ENCODE measurements at regions not wholly inside any gene's neighbourhood (a gene's known extent, or its start where the extent isn't known, plus 50 kb on each side); places are given as distances from the start of the nearest gene placed in this dataset.

DNA sequence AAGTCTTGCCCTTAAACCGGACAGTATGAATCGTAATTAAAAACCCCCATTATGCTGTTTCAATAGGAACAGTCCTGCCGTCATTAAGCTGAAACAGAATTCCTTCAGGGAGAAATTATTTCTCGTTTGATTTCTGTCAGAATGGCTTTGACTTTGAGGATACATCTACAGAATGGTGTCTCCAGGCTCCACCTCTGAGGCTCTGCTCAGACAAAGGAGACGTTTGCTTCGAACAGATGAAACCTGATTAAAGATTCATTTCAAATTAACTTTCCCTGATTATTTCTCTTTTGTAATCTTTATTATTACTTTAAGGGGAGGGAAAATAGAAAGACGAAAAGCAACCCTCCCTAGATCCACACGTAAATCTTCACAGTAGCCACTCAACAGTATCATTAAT is 106.9 kb downstream of the TMEM114 start:
- TF ChIP-seq JUND (IDR thresholded peaks at IDR 0.05; ENCODE audit: low read depth): no peak
- no peak for DNase-seq (ENCODE audit: low read depth in 1 of 2, low spot score in 1 of 2)
- in situ Hi-C loops (cut with HindIII; ENCODE audit: low pct_unique_long_range_greater_than_20kb, low sequenced_read_pairs): no loop called here

DNA sequence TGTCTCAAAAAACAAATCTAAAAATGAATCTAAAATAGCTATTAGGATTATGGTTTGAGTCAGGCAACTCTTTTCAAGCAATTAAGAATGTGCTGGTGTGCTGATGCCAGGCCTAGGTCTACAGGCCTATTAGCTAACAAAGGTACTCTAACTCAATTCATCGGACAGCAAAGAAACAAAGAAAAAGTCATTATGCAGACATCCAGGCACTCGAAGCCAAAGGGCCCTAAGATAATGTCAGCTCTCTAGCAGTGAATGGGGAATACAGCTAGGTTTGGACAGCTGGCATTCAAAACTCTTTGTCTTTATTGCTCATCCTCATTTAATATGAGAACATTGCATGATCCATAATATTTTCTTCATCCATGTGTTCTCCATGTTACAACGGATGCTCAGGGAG is 108.5 kb downstream of the TMEM114 start:
- no peak for DNase-seq (ENCODE audit: low read depth in 1 of 2, low spot score in 1 of 2)
- no peak for TF ChIP-seq JUND (IDR thresholded peaks at IDR 0.05; ENCODE audit: low read depth)
- in situ Hi-C loops (cut with HindIII; ENCODE audit: low pct_unique_long_range_greater_than_20kb, low sequenced_read_pairs): no loop called here

DNA sequence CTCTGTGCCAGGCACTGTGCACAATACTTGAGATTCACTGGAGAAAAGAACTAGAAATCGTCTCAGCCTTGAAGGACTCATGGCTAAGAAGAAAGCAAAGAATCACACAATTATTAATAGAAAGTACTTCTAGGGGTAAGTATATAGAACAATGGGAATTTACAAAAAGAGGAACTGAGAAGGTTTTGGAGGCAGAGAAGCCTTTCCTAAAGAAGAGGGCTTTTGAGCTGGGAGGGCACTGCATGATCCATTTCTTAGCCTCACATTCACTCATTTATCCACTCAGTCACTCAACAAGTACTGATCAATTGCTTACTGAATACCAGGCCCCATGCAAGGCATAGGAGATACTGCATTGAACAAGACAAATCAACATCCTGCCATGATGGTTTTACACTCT is 113.5 kb downstream of the TMEM114 start:
- no peak for DNase-seq (ENCODE audit: low read depth in 1 of 2, low spot score in 1 of 2)
- in situ Hi-C loops (cut with HindIII; ENCODE audit: low pct_unique_long_range_greater_than_20kb, low sequenced_read_pairs): no loop called here
- TF ChIP-seq JUND (IDR thresholded peaks at IDR 0.05; ENCODE audit: low read depth): no peak

DNA sequence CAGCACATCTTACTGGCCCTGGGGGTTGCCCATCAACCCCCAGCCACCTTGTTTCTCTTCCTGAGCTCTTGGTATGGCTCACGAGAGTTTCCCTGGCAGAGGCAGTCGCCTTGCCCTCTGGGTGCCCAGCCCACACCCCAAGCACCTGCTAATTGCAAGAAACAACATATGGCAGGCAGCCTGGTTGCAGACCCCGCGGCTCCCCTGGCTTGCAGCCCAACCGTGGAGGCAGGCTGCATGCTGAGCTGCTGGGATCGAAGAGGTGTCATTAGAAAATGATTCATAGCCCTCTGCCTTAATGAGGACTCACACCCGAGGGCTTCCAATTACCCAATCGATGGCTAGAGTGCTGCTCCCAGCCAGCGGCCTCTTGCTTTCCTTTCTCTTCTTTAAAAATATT is 115.7 kb downstream of the TMEM114 start:
- no peak for DNase-seq (ENCODE audit: low read depth in 1 of 2, low spot score in 1 of 2)
- TF ChIP-seq JUND (IDR thresholded peaks at IDR 0.05; ENCODE audit: low read depth): no peak
- in situ Hi-C loops (cut with HindIII; ENCODE audit: low pct_unique_long_range_greater_than_20kb, low sequenced_read_pairs): no loop called here

DNA sequence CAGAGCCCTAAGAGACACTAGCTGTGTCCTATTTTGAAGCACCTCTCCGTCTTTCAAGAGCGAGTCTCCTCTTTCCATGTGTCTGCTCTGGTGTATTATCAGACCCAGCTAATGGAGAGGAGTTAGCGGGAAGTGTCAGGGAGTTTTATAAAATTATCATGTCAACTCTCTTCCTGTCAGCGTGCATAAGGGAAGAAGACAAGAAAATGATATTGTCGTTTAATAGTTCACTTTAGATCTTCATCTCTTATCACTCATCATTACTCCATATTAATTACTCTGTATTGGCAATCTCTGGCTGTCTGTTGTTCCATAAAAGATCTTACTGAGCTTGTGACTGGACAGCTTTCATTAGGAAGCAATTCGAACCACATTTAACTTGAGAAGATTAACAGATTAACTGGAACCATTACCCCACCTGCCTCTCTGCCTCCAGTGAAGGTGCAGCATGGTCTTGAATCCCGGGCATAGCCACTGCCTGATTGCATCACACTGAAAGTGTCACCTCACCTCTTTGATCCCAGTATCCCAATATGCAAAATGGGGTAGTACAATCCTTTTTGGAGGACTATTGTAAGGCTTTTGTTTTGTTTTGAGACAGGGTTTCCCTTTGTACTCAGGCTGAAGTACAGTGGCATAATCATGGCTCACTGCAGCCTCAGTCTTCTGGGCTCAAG is 121.1 kb downstream of the TMEM114 start:
- in situ Hi-C loops (cut with HindIII; ENCODE audit: low pct_unique_long_range_greater_than_20kb, low sequenced_read_pairs): no loop called here
- TF ChIP-seq JUND (IDR thresholded peaks at IDR 0.05; ENCODE audit: low read depth): no peak
- no peak for DNase-seq (ENCODE audit: low read depth in 1 of 2, low spot score in 1 of 2)

DNA sequence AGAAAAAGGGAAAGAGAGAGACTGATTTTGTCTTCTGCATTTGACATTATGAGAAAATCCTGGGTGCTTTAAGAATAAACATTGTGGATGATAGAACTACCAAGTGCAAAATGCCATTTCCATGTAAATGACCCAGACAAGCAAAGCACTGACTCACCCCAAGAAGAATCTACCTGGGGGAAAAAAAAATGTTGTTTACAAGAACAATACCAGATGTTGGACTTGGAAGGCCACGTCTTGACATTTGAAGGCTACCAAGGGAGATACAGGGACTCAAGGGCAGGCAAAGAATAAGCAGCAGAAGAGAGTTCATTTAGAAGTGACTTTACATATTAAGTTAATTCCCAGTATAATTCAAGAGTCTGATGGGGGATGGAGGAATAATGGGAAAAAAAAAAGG is 125.3 kb downstream of the TMEM114 start:
- no peak for DNase-seq (ENCODE audit: low read depth in 1 of 2, low spot score in 1 of 2)
- no peak for TF ChIP-seq JUND (IDR thresholded peaks at IDR 0.05; ENCODE audit: low read depth)
- in situ Hi-C loops (cut with HindIII; ENCODE audit: low pct_unique_long_range_greater_than_20kb, low sequenced_read_pairs): no loop called here

DNA sequence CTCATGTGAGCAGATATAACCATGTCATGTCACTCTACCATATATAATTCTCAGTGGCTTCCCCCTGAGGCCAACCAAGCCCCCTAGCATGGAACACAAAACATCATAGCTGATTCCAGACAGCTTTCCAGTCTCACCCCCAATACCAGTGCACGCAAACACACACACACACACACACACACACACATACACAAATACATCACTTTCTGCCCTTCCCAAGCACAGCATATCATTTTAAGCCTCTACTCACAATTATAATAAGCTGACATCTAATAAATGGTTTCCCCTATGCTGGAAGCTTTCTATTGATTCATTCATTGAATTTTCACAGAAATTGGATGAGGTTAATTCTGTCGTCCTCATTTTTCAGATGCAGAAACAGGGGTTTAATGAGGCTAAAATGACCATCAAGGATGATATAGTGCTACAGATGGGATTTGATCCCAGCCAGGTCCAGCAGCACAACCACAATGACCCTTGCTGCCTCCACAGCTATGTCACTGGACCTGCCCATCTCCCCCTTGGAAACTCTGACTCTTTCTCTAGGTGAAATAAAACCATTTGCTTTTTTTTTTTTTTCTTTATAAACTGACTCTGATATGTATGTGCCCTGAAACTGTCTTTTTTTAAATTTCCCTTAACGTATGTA is 131.1 kb downstream of the TMEM114 start:
- no peak for DNase-seq (ENCODE audit: low read depth in 1 of 2, low spot score in 1 of 2)
- in situ Hi-C loops (cut with HindIII; ENCODE audit: low pct_unique_long_range_greater_than_20kb, low sequenced_read_pairs): no loop called here

DNA sequence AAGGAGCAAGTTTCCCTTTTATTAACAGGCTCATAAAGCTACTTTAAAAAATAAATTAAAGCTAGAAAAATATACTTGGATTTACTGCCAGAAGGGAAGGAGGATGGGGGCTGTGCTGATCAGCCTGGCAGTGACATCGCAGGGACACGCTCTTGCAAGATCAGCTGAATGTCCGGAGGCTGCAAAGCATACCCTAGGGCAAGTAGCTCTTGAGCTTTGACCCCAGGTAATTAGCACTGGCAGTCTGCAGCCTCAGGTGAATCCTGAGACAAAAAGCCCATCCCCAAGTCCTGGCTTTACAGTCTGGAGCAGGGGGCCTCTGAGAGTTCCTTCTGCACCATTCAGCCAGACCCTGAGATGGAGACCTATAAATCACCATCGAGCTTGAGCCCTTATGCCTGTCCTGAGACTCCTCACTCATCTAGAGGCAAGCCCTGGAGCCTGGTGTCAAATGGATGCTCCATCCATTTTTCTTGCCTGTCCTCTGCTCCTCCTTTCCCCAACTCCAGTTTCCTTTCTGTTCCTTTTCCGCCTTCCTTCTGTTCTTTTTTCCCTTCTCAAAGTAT is 131.7 kb downstream of the TMEM114 start:
- TF ChIP-seq JUND (IDR thresholded peaks at IDR 0.05; ENCODE audit: low read depth): no peak
- in situ Hi-C loops (cut with HindIII; ENCODE audit: low pct_unique_long_range_greater_than_20kb, low sequenced_read_pairs): no loop called here
- no peak for DNase-seq (ENCODE audit: low read depth in 1 of 2, low spot score in 1 of 2)

More for the DNA sequence above, 131.1 kb downstream of the TMEM114 start:
- no peak for TF ChIP-seq JUND (IDR thresholded peaks at IDR 0.05; ENCODE audit: low read depth)

DNA sequence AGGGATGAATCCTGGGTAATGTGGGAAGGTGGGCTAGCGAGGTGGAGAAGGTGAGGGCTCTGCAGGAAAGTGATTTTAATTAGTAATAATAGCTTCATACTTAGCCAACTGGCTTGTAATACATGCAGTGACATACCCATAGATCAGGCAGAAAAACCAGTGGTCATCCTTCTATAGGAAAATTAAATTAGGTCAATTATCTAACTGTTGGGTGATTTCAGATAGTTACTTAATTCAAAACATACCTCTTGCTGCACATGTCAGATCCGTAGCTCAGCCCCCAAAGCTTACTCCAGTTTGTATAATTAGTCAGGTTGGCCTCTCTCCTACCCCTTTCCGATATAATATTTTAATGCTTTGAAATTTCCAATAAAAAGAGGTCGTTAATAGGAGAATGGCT is 137.0 kb downstream of the TMEM114 start:
- no peak for TF ChIP-seq JUND (IDR thresholded peaks at IDR 0.05; ENCODE audit: low read depth)
- DNase-seq (ENCODE audit: low read depth in 1 of 2, low spot score in 1 of 2): no peak

DNA sequence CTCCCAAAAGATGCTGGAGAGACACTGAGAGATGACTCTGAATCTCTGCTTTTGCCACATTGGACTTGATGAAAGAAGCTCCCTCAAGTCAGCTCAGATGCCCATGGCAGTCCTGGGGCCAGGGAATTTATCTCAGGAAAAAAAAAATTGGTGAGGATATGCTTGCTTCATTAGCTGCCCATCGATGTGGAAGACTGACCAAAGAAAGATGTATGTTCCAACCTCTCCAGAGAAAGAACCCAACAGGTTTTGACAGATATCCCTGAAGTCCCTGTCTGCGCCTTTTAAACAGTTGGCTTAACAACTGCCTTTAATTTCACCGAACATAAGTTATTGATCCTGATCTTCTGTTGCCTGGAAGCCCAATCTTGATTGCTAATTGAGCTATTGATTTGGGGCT is 137.4 kb downstream of the TMEM114 start:
- TF ChIP-seq JUND (IDR thresholded peaks at IDR 0.05; ENCODE audit: low read depth): no peak
- in situ Hi-C loops (cut with HindIII; ENCODE audit: low pct_unique_long_range_greater_than_20kb, low sequenced_read_pairs): no loop called here
- DNase-seq (ENCODE audit: low read depth in 1 of 2, low spot score in 1 of 2): no peak

More for the DNA sequence above, 137.0 kb downstream of the TMEM114 start:
- in situ Hi-C loops (cut with HindIII; ENCODE audit: low pct_unique_long_range_greater_than_20kb, low sequenced_read_pairs): no loop called here

DNA sequence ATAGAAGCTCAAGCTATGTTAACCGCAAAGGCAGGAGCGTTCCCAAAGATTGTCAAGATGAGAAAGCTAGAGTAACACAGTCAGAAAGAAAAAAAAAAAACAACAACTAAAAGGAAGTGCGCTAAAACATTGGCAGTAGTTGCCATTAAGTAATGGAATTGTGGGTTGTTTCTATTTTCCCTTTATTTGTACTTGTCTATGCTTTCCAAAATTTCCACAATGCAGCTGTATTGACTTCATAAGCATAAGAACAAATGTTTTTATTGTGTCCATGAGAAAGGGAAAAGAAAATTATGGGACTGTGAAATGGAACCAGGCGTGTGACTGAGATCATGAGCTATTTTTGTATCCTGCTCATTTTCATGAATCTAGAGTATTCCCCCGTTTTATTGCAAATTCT is 153.4 kb downstream of the TMEM114 start:
- in situ Hi-C loops (cut with HindIII; ENCODE audit: low pct_unique_long_range_greater_than_20kb, low sequenced_read_pairs): no loop called here
- no peak for DNase-seq (ENCODE audit: low read depth in 1 of 2, low spot score in 1 of 2)
- TF ChIP-seq JUND (IDR thresholded peaks at IDR 0.05; ENCODE audit: low read depth): no peak

DNA sequence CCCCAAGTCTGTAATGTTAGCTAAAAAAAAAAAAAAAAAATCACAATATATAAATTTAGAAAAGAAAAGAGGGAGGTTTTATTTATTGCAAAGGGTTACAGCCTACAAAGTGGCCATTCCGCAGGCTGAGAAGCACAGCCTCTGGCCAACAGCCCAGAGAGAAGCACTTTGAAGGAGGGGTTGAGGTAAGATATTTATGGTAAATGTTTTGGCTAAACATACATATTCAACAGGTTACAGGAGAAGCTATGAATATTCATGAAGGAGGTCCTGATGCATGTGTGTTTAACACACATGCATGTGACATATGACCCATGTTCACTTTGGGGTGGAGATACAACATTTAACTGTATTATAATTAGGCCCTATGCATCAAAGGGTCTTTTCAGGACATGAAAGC is 158.5 kb downstream of the TMEM114 start:
- in situ Hi-C loops (cut with HindIII; ENCODE audit: low pct_unique_long_range_greater_than_20kb, low sequenced_read_pairs): no loop called here
- TF ChIP-seq JUND (IDR thresholded peaks at IDR 0.05; ENCODE audit: low read depth): no peak
- no peak for DNase-seq (ENCODE audit: low read depth in 1 of 2, low spot score in 1 of 2)

DNA sequence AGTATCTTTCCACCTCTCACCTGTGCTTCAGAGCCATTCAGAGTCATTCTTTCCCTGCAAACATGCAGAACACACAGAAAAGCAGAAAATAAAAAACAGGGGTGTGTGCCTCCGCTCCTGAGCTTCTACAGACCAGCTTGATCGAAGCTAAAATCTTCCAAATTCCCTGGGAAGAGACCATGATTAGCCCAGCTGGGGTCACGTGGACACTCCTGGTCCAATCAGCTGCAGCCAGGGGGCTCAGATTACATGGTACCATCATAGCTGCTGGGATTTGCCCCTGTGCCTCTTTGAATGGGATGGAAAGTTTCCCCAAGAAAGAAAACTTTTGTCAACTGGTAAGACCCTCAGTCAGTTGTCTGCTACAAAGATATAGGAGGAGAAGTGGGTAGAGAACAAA is 159.9 kb downstream of the TMEM114 start:
- no peak for DNase-seq (ENCODE audit: low read depth in 1 of 2, low spot score in 1 of 2)
- TF ChIP-seq JUND (IDR thresholded peaks at IDR 0.05; ENCODE audit: low read depth): no peak
- in situ Hi-C loops (cut with HindIII; ENCODE audit: low pct_unique_long_range_greater_than_20kb, low sequenced_read_pairs): no loop called here
